ENCODE measurements at regions not wholly inside any gene's neighbourhood (a gene's known extent, or its start where the extent isn't known, plus 50 kb on each side); places are given as distances from the start of the nearest gene placed in this dataset.
"Not testable (repeated sequence)": the region's sequence is repeated elsewhere in the genome, so short reads cannot be mapped to it uniquely, and the experiment has no call there.

DNA sequence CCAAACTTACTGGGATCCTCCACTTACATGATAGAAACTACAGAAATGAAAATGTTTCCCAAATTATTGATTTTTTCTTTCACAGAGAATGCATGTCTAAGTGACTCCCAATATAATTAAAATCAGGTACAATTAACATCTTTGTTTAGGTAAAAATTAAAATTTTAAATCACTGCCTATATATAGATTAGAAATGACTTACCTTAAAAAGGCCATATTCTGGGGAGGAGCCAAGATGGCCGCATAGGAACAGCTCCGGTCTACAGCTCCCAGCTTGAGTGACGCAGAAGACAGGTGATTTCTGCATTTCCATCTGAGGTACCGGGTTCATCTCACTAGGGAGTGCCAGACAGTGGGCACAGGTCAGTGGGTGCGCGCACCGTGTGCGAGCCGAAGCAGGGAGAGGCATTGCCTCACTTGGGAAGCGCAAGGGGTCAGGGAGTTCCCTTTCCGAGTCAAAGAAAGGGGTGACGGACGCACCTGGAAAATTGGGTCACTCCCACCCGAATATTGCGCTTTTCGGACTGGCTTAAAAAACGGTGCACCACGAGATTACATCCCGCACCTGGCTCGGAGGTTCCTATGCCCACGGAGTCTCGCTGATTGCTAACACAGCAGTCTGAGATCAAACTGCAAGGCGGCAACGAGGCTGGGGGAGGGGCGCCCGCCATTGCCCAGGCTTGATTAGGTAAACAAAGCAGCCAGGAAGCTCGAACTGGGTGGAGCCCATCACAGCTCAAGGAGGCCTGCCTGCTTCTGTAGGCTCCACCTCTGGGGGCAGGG is 757.9 kb downstream of the C4orf33 start:
- not testable (repeated sequence) for TF ChIP-seq POLR2A (IDR thresholded peaks at IDR 0.05; ENCODE audit: low read depth); POLR2AphosphoS5 (IDR thresholded peaks at IDR 0.05); EP300 (IDR thresholded peaks at IDR 0.05)
- TF ChIP-seq, protein P1, sequence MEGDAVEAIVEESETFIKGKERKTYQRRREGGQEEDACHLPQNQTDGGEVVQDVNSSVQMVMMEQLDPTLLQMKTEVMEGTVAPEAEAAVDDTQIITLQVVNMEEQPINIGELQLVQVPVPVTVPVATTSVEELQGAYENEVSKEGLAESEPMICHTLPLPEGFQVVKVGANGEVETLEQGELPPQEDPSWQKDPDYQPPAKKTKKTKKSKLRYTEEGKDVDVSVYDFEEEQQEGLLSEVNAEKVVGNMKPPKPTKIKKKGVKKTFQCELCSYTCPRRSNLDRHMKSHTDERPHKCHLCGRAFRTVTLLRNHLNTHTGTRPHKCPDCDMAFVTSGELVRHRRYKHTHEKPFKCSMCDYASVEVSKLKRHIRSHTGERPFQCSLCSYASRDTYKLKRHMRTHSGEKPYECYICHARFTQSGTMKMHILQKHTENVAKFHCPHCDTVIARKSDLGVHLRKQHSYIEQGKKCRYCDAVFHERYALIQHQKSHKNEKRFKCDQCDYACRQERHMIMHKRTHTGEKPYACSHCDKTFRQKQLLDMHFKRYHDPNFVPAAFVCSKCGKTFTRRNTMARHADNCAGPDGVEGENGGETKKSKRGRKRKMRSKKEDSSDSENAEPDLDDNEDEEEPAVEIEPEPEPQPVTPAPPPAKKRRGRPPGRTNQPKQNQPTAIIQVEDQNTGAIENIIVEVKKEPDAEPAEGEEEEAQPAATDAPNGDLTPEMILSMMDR (IDR thresholded peaks at IDR 0.05), result not testable (repeated sequence)
